DOHH2 (cell line): ENCODE measurements at regions not wholly inside any gene's neighbourhood (a gene's known extent, or its start where the extent isn't known, plus 50 kb on each side); places are given as distances from the start of the nearest gene placed in this dataset.

ENCODE experiments used
- CTCF ChIP-seq: fragments of 200-600 bp; sonication (generic); IDR thresholded peaks from one replicate; pipeline ENCODE4 v1.5.1; 2014; ENCODE audit warnings: antibody characterized with exemption, mild to moderate bottlenecking, low read depth, low read length; ENCODE audit not compliant: poor library complexity, severe bottlenecking
- EZH2phosphoT487 ChIP-seq: fragments of 200-600 bp; sonication (generic); IDR thresholded peaks from 2 replicates; pipeline ENCODE4 v1.6.1; 2017; ENCODE audit warnings: borderline replicate concordance, mild to moderate bottlenecking, antibody characterized with exemption, low read length, moderate library complexity, mixed read lengths

GRCh38 chr12:29883941-29884554 is 100.3 kb upstream of the TMTC1 start:
- TF ChIP-seq CTCF = no peak
- TF ChIP-seq EZH2phosphoT487 = no peak
